Globus pallidus (tissue), 1 donor: ENCODE measurements at regions not wholly inside any gene's neighbourhood (a gene's known extent, or its start where the extent isn't known, plus 50 kb on each side); places are given as distances from the start of the nearest gene placed in this dataset.

Experiments used
- DNase-seq: peaks from one replicate; pipeline ENCODE4 v3.0.0-alpha.2; 2015; ENCODE audit warnings: low spot score

GRCh38 chr2:8168022-8168717 is 513.7 kb upstream of the ID2 start:
- no peak for DNase-seq

- DNase-seq = no peak
These were observed 512.9 kb upstream of the ID2 start for GRCh38 chr2:8168876-8169424.

GRCh38 chr2:8169443-8169842 is 512.4 kb upstream of the ID2 start:
- no peak for DNase-seq

- no peak for DNase-seq
These were observed 511.1 kb upstream of the ID2 start for GRCh38 chr2:8170552-8171327.

GRCh38 chr2:8171608-8172007 is 510.2 kb upstream of the ID2 start:
- no peak for DNase-seq

- no peak for DNase-seq
These were observed 509.2 kb upstream of the ID2 start for GRCh38 chr2:8172661-8173060.

- DNase-seq = no peak
These were observed 507.1 kb upstream of the ID2 start for GRCh38 chr2:8174641-8175257.

GRCh38 chr2:8176887-8177286 is 505.0 kb upstream of the ID2 start:
- no peak for DNase-seq

GRCh38 chr2:8177566-8177965 is 504.3 kb upstream of the ID2 start:
- no peak for DNase-seq

- no peak for DNase-seq
These were observed 502.9 kb upstream of the ID2 start for GRCh38 chr2:8178911-8179310.

GRCh38 chr2:8189316-8189715 is 492.5 kb upstream of the ID2 start:
- DNase-seq = no peak

- no peak for DNase-seq
These were observed 491.6 kb upstream of the ID2 start for GRCh38 chr2:8190279-8190678.

- no peak for DNase-seq
These were observed 490.4 kb upstream of the ID2 start for GRCh38 chr2:8191427-8191826.

- no peak for DNase-seq
These were observed 488.7 kb upstream of the ID2 start for GRCh38 chr2:8193146-8193545.

GRCh38 chr2:8193686-8194615 is 487.9 kb upstream of the ID2 start:
- peak; percentile 12 for DNase-seq

- DNase-seq = no peak
These were observed 486.1 kb upstream of the ID2 start for GRCh38 chr2:8195784-8196183.

- DNase-seq = no peak
These were observed 485.5 kb upstream of the ID2 start for GRCh38 chr2:8196316-8196715.

- DNase-seq = no peak
These were observed 484.8 kb upstream of the ID2 start for GRCh38 chr2:8197101-8197500.

- no peak for DNase-seq
These were observed 484.0 kb upstream of the ID2 start for GRCh38 chr2:8197825-8198224.

GRCh38 chr2:8198766-8199382 is 483.0 kb upstream of the ID2 start:
- DNase-seq = no peak

- no peak for DNase-seq
These were observed 479.7 kb upstream of the ID2 start for GRCh38 chr2:8202132-8202531.
